OCI-LY7 (cell line): ENCODE measurements at regions not wholly inside any gene's neighbourhood (a gene's known extent, or its start where the extent isn't known, plus 50 kb on each side); places are given as distances from the start of the nearest gene placed in this dataset.

Experiments
- CTCF ChIP-seq: fragments of 200-600 bp; sonication (generic); conservative IDR thresholded peaks from 2 replicates; pipeline ENCODE4 v1.5.1; 2014; ENCODE audit warnings: mild to moderate bottlenecking, antibody characterized with exemption, low read length, moderate library complexity, mixed read lengths
- EZH2phosphoT487 ChIP-seq: fragments of 200-600 bp; sonication (generic); IDR thresholded peaks from 2 replicates; pipeline ENCODE4 v1.6.1; 2018; ENCODE audit warnings: low read depth, borderline replicate concordance, mild to moderate bottlenecking, mixed run types, antibody characterized with exemption, low read length, moderate library complexity, mixed read lengths

- TF ChIP-seq CTCF (no peak), EZH2phosphoT487 (no peak)
These were observed 1561.0 kb upstream of the MIR17HG start for GRCh38 chr13:89786531-89786930.
